Activated T-cell treated with anti-CD3 and anti-CD28 coated beads, Interleukin-2, amount 50 U/mL, for 4 hours (primary cell): ENCODE measurements at regions not wholly inside any gene's neighbourhood (a gene's known extent, or its start where the extent isn't known, plus 50 kb on each side); places are given as distances from the start of the nearest gene placed in this dataset.
"Not testable (repeated sequence)": the region's sequence is repeated elsewhere in the genome, so short reads cannot be mapped to it uniquely, and the experiment has no call there.

Source experiments
- ATAC-seq, 2 donors: fragments of 200-7000 bp; cut with Tn5 transposase; one replicate each; pipeline ENCODE4 v1.10.0; 2021
- DNase-seq: peaks from one replicate; pipeline ENCODE4 v3.0.0-alpha.2; 2020
- H3K27me3 Mint-ChIP-seq: one replicate; pipeline ENCODE4 v1.8.0; 2021; ENCODE audit warnings: low read depth, mixed read lengths
- H3K36me3 Mint-ChIP-seq: one replicate; pipeline ENCODE4 v1.8.0; 2022; ENCODE audit warnings: mixed read lengths; ENCODE audit not compliant: insufficient read depth
- H3K4me1 Mint-ChIP-seq: one replicate; pipeline ENCODE4 v1.8.0; 2021; ENCODE audit warnings: low read depth, mixed read lengths
- H3K4me3 Mint-ChIP-seq: one replicate; pipeline ENCODE4 v1.8.0; 2021; ENCODE audit warnings: mild to moderate bottlenecking, moderate library complexity, mixed read lengths
- H3K9me3 Mint-ChIP-seq: one replicate; pipeline ENCODE4 v1.8.0; 2021; ENCODE audit warnings: mixed read lengths

DNA sequence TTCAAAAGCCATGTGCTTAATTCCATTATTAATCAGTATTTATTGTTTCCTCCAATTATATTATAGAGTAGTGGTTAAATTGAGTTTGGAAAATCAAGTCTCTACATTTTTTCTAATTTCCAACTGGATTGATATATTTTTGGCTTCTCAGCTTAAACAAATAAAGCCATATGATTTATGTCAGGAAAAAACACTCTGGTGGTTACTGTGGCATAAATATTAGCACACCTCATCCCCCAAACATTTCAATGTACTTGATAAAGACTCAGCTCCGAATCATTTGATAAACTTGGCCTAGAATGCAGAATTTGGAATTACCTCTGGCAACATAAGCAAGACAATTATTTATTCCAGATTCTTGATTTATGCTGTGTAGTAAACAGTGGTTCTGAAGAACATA lies 2313.8 kb downstream of the ARAP2 start:
- H3K4me1 Mint-ChIP-seq: no peaks in the 10 kb centered on the region
- no peaks in the 10 kb centered on the region for H3K36me3 Mint-ChIP-seq
- peaks cover 8% of the 10 kb centered on the region for H3K9me3 Mint-ChIP-seq
- H3K27me3 Mint-ChIP-seq: no peaks in the 10 kb centered on the region
- no peak overlapping the region for H3K4me3 Mint-ChIP-seq
- no peak for ATAC-seq
- DNase-seq: no peak

GRCh38 chr4:33931026-33931425 lies 2313.3 kb downstream of the ARAP2 start:
- no peaks in the 10 kb centered on the region for H3K4me1 Mint-ChIP-seq
- H3K9me3 Mint-ChIP-seq: peaks cover 8% of the 10 kb centered on the region
- ATAC-seq (no peak), DNase-seq (no peak)
- no peaks in the 10 kb centered on the region for H3K27me3 Mint-ChIP-seq
- H3K36me3 Mint-ChIP-seq: no peaks in the 10 kb centered on the region
- no peak overlapping the region for H3K4me3 Mint-ChIP-seq

GRCh38 chr4:33940281-33940680 lies 2304.0 kb downstream of the ARAP2 start:
- DNase-seq: no peak
- H3K4me3 Mint-ChIP-seq: no peak overlapping the region
- H3K27me3 Mint-ChIP-seq: no peaks in the 10 kb centered on the region
- H3K9me3 Mint-ChIP-seq: peaks cover 11% of the 10 kb centered on the region
- H3K4me1 Mint-ChIP-seq: no peaks in the 10 kb centered on the region
- no peak for ATAC-seq
- H3K36me3 Mint-ChIP-seq: no peaks in the 10 kb centered on the region

DNA sequence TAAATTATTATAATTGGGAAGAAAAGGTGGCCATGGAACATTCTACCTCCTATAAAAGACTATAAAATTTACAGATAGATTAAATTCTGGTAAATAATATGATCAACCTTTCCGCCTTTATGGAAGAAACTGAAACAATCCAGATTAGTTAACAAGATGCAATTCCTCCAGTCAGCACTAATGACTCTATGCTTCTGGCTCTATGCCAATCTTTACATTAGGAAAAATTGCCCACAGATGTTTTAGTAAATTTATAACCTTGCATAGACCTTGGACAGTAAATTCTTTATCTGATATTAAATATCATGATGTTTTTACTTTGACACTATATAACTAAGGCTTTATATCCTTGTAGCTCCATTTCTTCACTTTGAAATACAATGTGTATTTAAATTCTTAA lies 2302.5 kb downstream of the ARAP2 start:
- no peaks in the 10 kb centered on the region for H3K36me3 Mint-ChIP-seq
- H3K9me3 Mint-ChIP-seq: peaks cover 17% of the 10 kb centered on the region
- DNase-seq: no peak

DNA sequence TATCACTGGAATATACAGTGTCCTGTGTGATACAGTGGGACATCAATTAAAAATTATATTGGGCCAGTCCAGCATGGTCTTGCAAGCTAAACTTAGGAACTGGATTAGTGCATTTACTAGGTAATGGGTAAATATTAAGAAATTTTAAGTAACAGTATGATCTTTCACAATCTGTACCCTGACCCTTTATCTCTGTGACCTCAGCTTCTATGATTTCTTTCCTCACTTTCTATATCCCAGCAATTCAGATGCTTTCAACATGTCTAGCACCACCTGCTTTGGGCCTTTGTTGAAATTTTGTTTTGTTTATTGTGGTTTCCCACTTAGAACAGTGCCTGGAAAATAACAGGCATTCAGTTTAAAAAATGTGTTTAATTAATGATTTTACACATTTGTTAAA lies 2295.4 kb downstream of the ARAP2 start:
- Mint-ChIP-seq H3K4me3 (no peak overlapping the region), H3K4me1 (no peaks in the 10 kb centered on the region), H3K9me3 (peaks cover 6% of the 10 kb centered on the region), H3K27me3 (no peaks in the 10 kb centered on the region), H3K36me3 (no peaks in the 10 kb centered on the region)
- DNase-seq (no peak), ATAC-seq (no peak)

More for the DNA sequence above, 2302.5 kb downstream of the ARAP2 start:
- Mint-ChIP-seq H3K4me1 (no peaks in the 10 kb centered on the region), H3K27me3 (no peaks in the 10 kb centered on the region), H3K4me3 (no peak overlapping the region)
- no peak for ATAC-seq

GRCh38 chr4:33953848-33954247 lies 2290.5 kb downstream of the ARAP2 start:
- H3K4me1 Mint-ChIP-seq, H3K4me3 Mint-ChIP-seq, H3K36me3 Mint-ChIP-seq, H3K9me3 Mint-ChIP-seq, DNase-seq, ATAC-seq, H3K27me3 Mint-ChIP-seq: not testable (repeated sequence)

DNA sequence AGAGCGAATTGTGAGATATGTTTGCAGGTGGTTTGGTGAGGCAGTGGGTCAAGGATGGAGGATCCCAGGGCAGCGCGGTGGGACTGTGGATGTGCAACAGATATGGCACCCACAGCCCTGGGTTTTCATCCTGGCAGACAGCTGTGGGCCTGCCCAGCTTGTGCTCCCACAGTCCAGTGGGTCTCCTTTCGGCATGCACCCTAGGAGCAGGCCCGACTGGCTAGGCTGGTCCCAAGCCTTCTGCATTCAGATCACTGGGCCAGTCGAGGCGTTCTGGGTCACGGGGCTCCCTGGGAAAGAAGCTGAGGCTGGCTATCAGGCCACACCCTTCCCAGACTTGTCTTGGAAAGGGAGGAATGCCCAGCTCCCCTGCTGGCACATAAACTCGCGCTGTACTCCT lies 2289.6 kb downstream of the ARAP2 start:
- no peak for ATAC-seq

GRCh38 chr4:33959519-33959918 lies 2284.8 kb downstream of the ARAP2 start:
- no peak for ATAC-seq
- Mint-ChIP-seq H3K4me3 (no peak overlapping the region), H3K4me1 (no peaks in the 10 kb centered on the region)

More for the DNA sequence above, 2289.6 kb downstream of the ARAP2 start:
- DNase-seq: no peak
- Mint-ChIP-seq H3K9me3 (peaks cover 9% of the 10 kb centered on the region), H3K36me3 (no peaks in the 10 kb centered on the region), H3K27me3 (no peaks in the 10 kb centered on the region), H3K4me1 (no peaks in the 10 kb centered on the region), H3K4me3 (no peak overlapping the region)

DNA sequence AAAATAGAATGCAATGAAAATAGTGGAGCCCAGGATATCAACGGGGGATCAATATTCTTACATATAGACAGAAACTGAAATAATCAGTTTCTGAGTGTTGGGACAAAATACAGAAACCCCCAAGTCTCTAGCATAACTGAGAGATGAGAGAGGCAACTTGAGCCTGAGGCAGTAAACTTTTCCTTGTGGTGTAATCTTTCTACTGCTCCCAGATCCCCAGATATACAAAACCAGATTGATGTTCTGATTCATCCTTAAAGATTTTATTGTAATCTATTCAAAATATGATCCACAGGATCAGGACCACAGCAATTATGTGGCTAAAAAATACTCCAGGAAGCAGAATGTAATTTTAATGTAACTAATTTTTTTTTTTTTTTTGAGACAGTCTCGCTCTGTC lies 2282.6 kb downstream of the ARAP2 start:
- no peaks in the 10 kb centered on the region for H3K36me3 Mint-ChIP-seq
- H3K4me3 Mint-ChIP-seq: no peak overlapping the region

More at GRCh38 chr4:33959519-33959918, 2284.8 kb downstream of the ARAP2 start:
- Mint-ChIP-seq H3K9me3 (peaks cover 9% of the 10 kb centered on the region), H3K27me3 (no peaks in the 10 kb centered on the region), H3K36me3 (no peaks in the 10 kb centered on the region)
- no peak for DNase-seq

DNA sequence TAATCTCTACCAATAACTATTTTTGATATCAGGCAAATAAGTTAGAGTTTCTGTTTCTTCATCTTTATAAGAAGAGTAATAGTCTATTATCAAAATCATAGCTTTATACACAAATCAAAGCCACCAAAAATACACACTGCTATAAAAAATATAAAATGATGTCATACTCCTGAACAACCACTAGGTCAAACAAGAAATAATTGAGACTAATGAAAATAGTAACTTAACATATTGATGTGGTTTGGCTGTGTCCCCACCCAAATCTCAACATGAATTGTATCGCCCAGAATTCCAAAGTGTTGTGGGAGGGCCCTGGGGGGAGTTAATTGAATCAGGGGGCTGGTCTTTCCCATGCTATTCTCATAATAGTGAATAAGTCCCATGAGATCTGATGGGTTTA lies 2277.5 kb downstream of the ARAP2 start:
- ATAC-seq (no peak), DNase-seq (no peak)
- no peaks in the 10 kb centered on the region for H3K4me1 Mint-ChIP-seq
- no peak overlapping the region for H3K4me3 Mint-ChIP-seq
- H3K36me3 Mint-ChIP-seq: no peaks in the 10 kb centered on the region
- no peaks in the 10 kb centered on the region for H3K27me3 Mint-ChIP-seq
- H3K9me3 Mint-ChIP-seq: peaks cover 18% of the 10 kb centered on the region

More for the DNA sequence above, 2282.6 kb downstream of the ARAP2 start:
- ATAC-seq (no peak), DNase-seq (no peak)
- Mint-ChIP-seq H3K27me3 (no peaks in the 10 kb centered on the region), H3K9me3 (peaks cover 9% of the 10 kb centered on the region), H3K4me1 (no peaks in the 10 kb centered on the region)

DNA sequence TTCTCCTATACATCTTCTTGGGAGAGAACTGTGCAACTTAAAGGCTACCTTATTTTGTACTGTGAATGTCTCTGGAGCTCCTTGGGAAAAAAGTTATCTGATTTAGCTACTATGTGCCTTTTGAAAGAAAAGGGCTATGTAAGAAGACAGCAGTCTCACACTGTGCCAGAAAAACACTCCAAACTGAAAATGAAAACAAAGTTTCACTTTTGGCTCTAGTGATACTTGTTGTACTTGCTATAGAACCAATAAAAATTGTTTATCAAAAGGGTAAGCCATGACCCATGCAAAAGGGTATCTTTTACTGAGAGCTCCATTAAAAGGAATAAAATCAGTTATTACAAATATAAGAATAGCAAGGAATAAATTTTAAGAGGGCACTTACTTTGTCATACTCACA lies 2270.0 kb downstream of the ARAP2 start:
- Mint-ChIP-seq H3K36me3 (no peaks in the 10 kb centered on the region), H3K4me3 (no peak overlapping the region), H3K27me3 (no peaks in the 10 kb centered on the region), H3K9me3 (peaks cover 15% of the 10 kb centered on the region), H3K4me1 (no peaks in the 10 kb centered on the region)
- no peak for DNase-seq
- ATAC-seq: no peak

DNA sequence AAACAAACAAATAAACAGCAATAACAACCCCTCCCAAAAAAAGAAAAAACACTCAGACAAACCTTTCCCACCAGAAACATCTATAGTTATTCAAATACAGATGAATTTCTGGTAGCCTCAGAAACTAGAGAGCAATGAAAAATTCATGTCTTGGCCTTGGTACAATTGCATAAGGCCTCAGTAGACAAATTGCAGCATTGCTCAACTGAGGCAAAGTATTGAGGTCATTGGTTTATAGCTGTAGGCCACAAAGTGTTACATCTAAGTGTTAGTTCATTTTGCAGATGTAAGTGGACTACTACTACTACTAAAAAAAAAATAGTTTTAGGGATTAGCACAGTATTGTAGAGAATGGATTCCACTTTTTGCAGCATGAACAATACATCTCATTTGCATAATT lies 2268.3 kb downstream of the ARAP2 start:
- H3K9me3 Mint-ChIP-seq: peaks cover 6% of the 10 kb centered on the region
- no peaks in the 10 kb centered on the region for H3K4me1 Mint-ChIP-seq

DNA sequence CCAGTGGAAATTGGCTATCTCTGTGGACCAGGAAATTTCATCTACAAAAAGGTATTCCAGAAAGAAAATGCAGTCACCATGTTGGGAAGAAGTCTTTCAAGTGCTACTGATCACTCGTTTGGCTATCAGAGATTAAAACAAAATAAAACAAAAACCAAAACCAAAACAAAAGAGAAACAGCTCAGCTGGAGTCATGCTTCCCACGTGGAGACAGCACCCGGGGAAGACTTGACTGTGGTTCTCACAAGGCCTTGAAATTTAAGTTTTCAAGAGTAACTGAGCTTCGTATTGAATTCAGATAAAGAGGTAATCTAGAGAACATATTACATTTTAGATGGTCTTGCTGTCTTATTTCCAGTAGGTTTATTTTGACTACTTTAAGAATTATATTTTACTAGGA lies 2264.5 kb downstream of the ARAP2 start:
- not testable (repeated sequence) for DNase-seq, ATAC-seq, H3K4me1 Mint-ChIP-seq, H3K9me3 Mint-ChIP-seq, H3K27me3 Mint-ChIP-seq, H3K4me3 Mint-ChIP-seq, H3K36me3 Mint-ChIP-seq

More for the DNA sequence above, 2268.3 kb downstream of the ARAP2 start:
- DNase-seq (no peak), ATAC-seq (no peak)
- H3K36me3 Mint-ChIP-seq: no peaks in the 10 kb centered on the region
- no peak overlapping the region for H3K4me3 Mint-ChIP-seq
- H3K27me3 Mint-ChIP-seq: no peaks in the 10 kb centered on the region

GRCh38 chr4:33980361-33980760 lies 2264.0 kb downstream of the ARAP2 start:
- no peaks in the 10 kb centered on the region for H3K27me3 Mint-ChIP-seq
- peaks cover 10% of the 10 kb centered on the region for H3K9me3 Mint-ChIP-seq
- no peak overlapping the region for H3K4me3 Mint-ChIP-seq
- no peaks in the 10 kb centered on the region for H3K36me3 Mint-ChIP-seq
- no peaks in the 10 kb centered on the region for H3K4me1 Mint-ChIP-seq
- no peak for ATAC-seq
- no peak for DNase-seq

DNA sequence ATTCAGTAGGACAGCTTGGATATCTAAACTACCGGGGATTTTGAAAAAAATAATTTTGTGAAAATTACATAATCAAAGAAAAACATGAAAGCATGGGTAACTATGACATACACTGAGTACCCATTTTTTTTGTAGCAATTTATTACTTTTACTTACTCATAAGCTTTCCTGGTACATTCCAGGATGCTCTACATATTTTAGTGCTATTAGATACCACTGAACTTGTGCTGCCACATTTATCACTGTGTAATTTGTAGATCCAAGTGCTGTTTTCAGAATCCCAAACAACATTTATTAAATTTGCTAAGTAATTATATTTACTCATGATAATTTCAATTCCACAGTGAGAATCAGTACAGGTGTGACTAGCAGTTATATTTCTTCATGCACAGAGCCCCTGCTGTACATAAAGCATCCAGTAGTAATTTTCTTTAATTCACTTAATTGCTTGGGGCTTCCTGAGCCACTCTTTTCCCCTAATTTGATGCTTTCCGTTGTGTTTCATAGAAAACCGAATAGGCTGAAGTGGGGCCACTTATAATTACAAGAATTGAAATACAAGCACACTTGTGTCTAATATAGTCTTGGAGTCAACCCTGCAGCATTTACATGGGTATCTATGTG lies 2254.4 kb downstream of the ARAP2 start:
- no peak for ATAC-seq
- H3K4me1 Mint-ChIP-seq: no peaks in the 10 kb centered on the region
- H3K27me3 Mint-ChIP-seq: no peaks in the 10 kb centered on the region
- H3K4me3 Mint-ChIP-seq: no peak overlapping the region
- no peaks in the 10 kb centered on the region for H3K36me3 Mint-ChIP-seq
- DNase-seq: no peak
- peaks cover 7% of the 10 kb centered on the region for H3K9me3 Mint-ChIP-seq
